HG03520 (cell line): ENCODE measurements at regions not wholly inside any gene's neighbourhood (a gene's known extent, or its start where the extent isn't known, plus 50 kb on each side); places are given as distances from the start of the nearest gene placed in this dataset.

Experiments used
- ATAC-seq: cut with Tn5 transposase; IDR thresholded peaks from one replicate; pipeline ENCODE4 v1.9.1; 2021; ENCODE audit warnings: mild to moderate bottlenecking, moderate library complexity; ENCODE audit not compliant: unreplicated experiment

GRCh38 chr2:19846567-19846966, 55.2 kb downstream of the TTC32 start:
- ATAC-seq = no peak

GRCh38 chr2:19846030-19846429, 55.8 kb downstream of the TTC32 start:
- ATAC-seq = no peak

GRCh38 chr2:19845323-19845920, 56.4 kb downstream of the TTC32 start:
- ATAC-seq = no peak

GRCh38 chr2:19844750-19845149, 57.0 kb downstream of the TTC32 start:
- no peak for ATAC-seq

GRCh38 chr2:19843992-19844515, 57.7 kb downstream of the TTC32 start:
- no peak for ATAC-seq

GRCh38 chr2:19841918-19842693, 59.7 kb downstream of the TTC32 start:
- ATAC-seq = no peak

- no peak for ATAC-seq
These were observed 62.3 kb downstream of the TTC32 start for GRCh38 chr2:19839438-19839837.

- no peak for ATAC-seq
These were observed 63.2 kb downstream of the TTC32 start for GRCh38 chr2:19838616-19839015.

GRCh38 chr2:19837235-19837766, 64.5 kb downstream of the TTC32 start:
- ATAC-seq = no peak

- ATAC-seq = no peak
These were observed 66.0 kb downstream of the TTC32 start for GRCh38 chr2:19835781-19836281.

- ATAC-seq = no peak
These were observed 67.8 kb downstream of the TTC32 start for GRCh38 chr2:19833978-19834377.

- ATAC-seq = no peak
These were observed 72.1 kb downstream of the TTC32 start for GRCh38 chr2:19829672-19830071.

- no peak for ATAC-seq
These were observed 74.9 kb downstream of the TTC32 start for GRCh38 chr2:19826874-19827273.

- no peak for ATAC-seq
These were observed 78.3 kb downstream of the TTC32 start for GRCh38 chr2:19823507-19823906.

- no peak for ATAC-seq
These were observed 82.4 kb downstream of the TTC32 start for GRCh38 chr2:19819097-19820065.

- ATAC-seq = no peak
These were observed 83.2 kb downstream of the TTC32 start for GRCh38 chr2:19818543-19818942.

- ATAC-seq = no peak
These were observed 83.7 kb downstream of the TTC32 start for GRCh38 chr2:19818039-19818438.

GRCh38 chr2:19815746-19816145, 86.0 kb downstream of the TTC32 start:
- no peak for ATAC-seq

GRCh38 chr2:19812166-19812565, 89.6 kb downstream of the TTC32 start:
- ATAC-seq = no peak

- ATAC-seq = no peak
These were observed 90.6 kb downstream of the TTC32 start for GRCh38 chr2:19811186-19811585.

- no peak for ATAC-seq
These were observed 91.1 kb downstream of the TTC32 start for GRCh38 chr2:19810637-19811036.
